IPS-18a (cell line): ENCODE measurements at regions not wholly inside any gene's neighbourhood (a gene's known extent, or its start where the extent isn't known, plus 50 kb on each side); places are given as distances from the start of the nearest gene placed in this dataset.

ENCODE experiments used
- H3K27ac ChIP-seq: one replicate; pipeline ENCODE4 v1.5.1; 2013; ENCODE audit warnings: low read length
- H3K27me3 ChIP-seq: one replicate; pipeline ENCODE4 v1.6.1; 2013; ENCODE audit warnings: mild to moderate bottlenecking, low read length; ENCODE audit not compliant: control insufficient read depth, insufficient read depth
- H3K36me3 ChIP-seq: one replicate; pipeline ENCODE4 v1.6.1; 2013; ENCODE audit warnings: low read depth, low read length; ENCODE audit not compliant: control insufficient read depth
- H3K4me1 ChIP-seq: one replicate; pipeline ENCODE4 v1.6.1; 2013; ENCODE audit warnings: low read depth, low read length; ENCODE audit not compliant: control insufficient read depth
- H3K4me3 ChIP-seq: one replicate; pipeline ENCODE4 v1.5.1; 2013; ENCODE audit warnings: low read length
- H3K9ac ChIP-seq: one replicate; pipeline ENCODE4 v1.6.1; 2013; ENCODE audit warnings: mild to moderate bottlenecking, low read length, moderate library complexity
- H3K9me3 ChIP-seq: one replicate; pipeline ENCODE4 v1.6.1; 2013; ENCODE audit warnings: low read depth, low read length; ENCODE audit not compliant: control insufficient read depth

DNA sequence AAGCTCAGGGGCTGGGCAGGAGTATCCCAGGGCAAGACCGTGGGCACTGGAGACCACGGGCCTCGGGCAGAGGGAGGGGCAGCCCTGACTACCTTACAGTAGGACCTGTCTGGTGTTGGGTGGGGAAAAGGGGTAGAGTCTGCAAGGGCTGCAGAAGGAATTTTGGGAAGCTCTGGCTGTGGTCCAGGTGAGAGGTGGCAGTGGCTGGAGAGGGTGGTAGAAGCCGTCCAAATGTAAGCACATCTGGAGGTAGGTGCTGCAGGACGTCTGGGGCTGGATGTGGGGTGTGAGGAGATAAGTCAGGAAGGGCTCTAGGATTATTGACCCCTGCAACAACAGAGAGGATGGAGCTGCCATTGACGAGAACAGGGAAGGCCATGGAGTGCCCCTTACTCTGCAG, 486.7 kb downstream of the EIPR1 start:
- Histone ChIP-seq H3K9me3 (no peaks in the 10 kb centered on the region), H3K4me3 (no peak overlapping the region), H3K36me3 (no peaks in the 10 kb centered on the region), H3K27me3 (no peaks in the 10 kb centered on the region), H3K4me1 (no peaks in the 10 kb centered on the region), H3K9ac (no peak overlapping the region), H3K27ac (no peak overlapping the region)

DNA sequence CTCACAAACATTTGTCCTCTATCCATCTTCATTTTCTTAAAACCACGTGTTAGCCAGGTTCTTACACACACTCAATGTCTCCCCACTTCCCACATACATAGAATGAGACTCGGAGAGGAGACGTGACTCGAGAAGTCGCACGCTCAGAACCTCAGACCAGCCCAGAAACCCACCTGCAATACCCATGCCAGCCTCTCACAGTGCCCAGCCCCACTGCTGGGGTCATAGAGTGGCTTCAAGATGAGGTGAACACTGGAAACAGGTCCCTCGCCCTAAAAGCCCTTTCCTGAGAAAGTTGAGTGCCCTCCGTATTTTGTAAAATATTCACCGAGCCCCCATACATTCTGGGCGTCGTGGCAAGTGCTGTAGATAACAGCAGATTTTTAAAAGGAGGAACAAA, 487.4 kb downstream of the EIPR1 start:
- H3K4me3 ChIP-seq, result no peak overlapping the region
- no peaks in the 10 kb centered on the region for H3K27me3 ChIP-seq
- no peaks in the 10 kb centered on the region for H3K36me3 ChIP-seq
- no peak overlapping the region for H3K9ac ChIP-seq
- H3K27ac ChIP-seq, result no peak overlapping the region
- H3K9me3 ChIP-seq, result no peaks in the 10 kb centered on the region
- H3K4me1 ChIP-seq, result no peaks in the 10 kb centered on the region

DNA sequence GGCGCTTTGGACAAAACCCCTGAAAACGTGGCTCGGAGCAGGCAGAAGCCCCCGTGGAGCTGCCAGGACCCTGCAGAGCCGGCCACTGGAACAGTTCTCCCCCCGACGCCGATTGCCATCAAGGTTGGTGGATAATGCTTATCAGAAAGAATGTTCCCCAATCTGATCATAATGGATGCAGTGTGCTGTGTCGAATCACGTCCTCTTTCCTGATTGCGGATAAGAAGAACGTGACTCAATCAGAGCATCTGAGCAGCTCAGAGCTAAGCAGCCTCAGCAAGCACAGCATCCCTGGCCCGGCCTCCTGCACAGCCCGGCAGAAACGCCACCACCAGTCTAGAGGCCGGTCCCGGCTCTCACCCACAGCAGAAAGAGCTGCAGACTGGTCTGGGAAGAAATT, 488.0 kb downstream of the EIPR1 start:
- no peaks in the 10 kb centered on the region for H3K27me3 ChIP-seq
- no peak overlapping the region for H3K27ac ChIP-seq
- no peaks in the 10 kb centered on the region for H3K36me3 ChIP-seq
- no peak overlapping the region for H3K4me3 ChIP-seq
- no peaks in the 10 kb centered on the region for H3K4me1 ChIP-seq
- H3K9ac ChIP-seq, result no peak overlapping the region
- H3K9me3 ChIP-seq, result no peaks in the 10 kb centered on the region

DNA sequence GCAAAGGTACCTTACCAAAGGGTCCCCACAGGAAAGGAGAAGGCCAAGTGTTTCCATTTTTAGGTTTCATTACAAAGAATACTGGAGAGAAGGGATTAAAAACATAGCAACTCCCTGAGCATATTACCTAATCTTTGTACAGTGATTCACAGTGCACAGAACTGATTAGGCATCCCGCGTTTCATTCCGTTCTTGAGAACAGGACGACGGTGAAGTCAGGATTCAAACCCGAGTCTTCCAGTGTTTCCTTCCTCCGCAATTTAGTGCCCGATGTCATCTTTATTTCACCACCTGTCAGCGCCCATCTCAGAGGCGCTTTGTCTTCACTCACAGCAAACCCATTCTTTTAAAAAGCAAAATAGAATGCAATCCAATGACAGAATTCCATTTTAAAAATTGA, 488.5 kb downstream of the EIPR1 start:
- Histone ChIP-seq H3K36me3 (no peaks in the 10 kb centered on the region), H3K27me3 (no peaks in the 10 kb centered on the region)

DNA sequence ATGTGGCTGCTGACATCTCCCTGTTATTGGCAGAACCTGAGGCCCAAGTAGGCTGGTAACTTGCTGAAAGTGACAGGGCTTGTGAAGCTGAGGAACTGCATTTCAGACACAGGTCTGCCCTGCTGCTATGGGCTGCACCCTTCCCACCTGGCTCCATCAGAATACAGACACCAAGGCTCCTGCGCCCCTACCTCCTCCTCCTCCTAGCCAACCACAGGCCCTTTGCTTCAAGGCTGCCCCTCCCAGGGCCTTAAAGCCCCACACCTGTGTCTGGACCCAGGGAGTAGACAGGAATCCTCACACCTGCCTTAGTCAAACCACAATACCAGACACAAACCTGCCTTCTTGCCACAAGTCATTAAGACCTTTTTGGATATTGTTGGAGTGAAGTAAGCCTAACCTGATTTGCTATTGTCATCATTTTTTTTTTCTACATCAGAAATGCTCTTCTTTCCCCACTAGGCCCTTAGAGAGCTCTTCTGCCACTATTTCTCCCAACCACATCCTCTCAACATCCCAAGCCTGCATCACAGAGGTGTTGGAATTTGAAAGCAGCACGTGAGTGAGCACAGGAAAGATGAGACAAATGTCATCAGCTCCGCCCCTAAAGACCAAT, 489.7 kb downstream of the EIPR1 start:
- no peak overlapping the region for H3K27ac ChIP-seq
- H3K27me3 ChIP-seq, result no peaks in the 10 kb centered on the region
- H3K4me3 ChIP-seq, result no peak overlapping the region
- no peak overlapping the region for H3K9ac ChIP-seq
- H3K4me1 ChIP-seq, result no peaks in the 10 kb centered on the region
- no peaks in the 10 kb centered on the region for H3K9me3 ChIP-seq
- no peaks in the 10 kb centered on the region for H3K36me3 ChIP-seq

More for the DNA sequence above, 488.5 kb downstream of the EIPR1 start:
- Histone ChIP-seq H3K4me3 (no peak overlapping the region), H3K27ac (no peak overlapping the region), H3K9ac (no peak overlapping the region), H3K9me3 (no peaks in the 10 kb centered on the region), H3K4me1 (no peaks in the 10 kb centered on the region)

DNA sequence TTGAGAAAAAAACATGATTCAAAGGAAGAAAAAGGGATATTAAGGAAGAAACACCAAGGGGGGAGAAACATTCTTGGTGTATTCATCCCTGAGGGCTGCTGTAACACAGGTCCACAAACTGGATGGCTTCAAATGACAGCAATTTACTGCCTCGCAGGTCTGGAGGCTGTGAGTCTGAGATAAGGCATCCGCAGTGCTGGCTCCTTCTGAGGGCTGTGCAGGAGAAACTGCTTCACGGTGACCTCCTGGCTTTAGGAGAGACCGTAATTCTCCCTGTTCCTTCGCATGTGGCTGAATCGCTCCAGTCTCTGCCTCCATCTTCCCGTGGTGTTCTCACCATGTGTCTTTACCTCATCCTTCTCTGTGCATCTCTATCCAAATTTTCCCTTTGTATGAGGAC, 490.7 kb downstream of the EIPR1 start:
- Histone ChIP-seq H3K27ac (no peak overlapping the region), H3K9me3 (no peaks in the 10 kb centered on the region), H3K27me3 (no peaks in the 10 kb centered on the region), H3K4me1 (no peaks in the 10 kb centered on the region), H3K9ac (no peak overlapping the region), H3K36me3 (no peaks in the 10 kb centered on the region), H3K4me3 (no peak overlapping the region)

DNA sequence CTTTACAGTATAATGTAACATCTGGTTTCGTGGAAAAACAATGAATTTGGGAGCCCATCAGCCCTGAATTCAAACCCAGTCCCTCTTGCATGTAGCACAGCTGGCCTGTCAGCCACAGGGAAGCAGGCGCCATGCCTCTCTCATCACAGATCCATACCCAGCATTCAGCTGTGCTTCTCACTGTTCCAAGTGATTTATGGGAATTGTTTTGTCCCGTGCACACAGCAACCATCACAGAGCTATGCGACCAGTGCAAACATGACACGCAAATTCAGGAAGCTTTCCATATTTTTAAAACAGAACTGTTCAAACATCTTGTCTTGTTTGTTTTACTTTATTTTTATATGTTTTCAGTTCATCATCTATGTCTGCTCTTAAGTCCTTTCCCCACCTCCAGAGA, 496.1 kb downstream of the EIPR1 start:
- Histone ChIP-seq H3K27ac (no peak overlapping the region), H3K9ac (no peak overlapping the region), H3K4me1 (peaks cover 1% of the 10 kb centered on the region), H3K9me3 (peaks cover 13% of the 10 kb centered on the region), H3K4me3 (no peak overlapping the region), H3K27me3 (no peaks in the 10 kb centered on the region), H3K36me3 (no peaks in the 10 kb centered on the region)

DNA sequence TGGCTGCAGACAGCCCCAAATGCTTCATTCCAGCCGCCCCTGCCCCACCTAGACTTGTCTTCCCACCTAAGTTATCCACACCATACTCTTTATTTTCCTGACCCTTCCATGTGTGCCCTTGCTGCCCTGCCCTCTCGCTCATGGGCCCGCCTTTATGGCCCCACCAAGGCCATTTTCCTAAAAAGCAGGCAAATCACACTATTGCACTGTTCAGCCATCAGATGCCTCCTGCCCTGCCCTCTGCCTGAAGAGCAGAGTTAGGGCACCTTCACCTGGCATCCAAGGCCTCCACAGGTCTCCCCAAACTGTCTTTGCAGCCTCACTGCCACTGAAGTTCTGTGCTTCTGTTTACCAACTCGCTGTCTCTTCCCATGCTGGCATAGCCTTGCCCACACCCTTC, 496.7 kb downstream of the EIPR1 start:
- Histone ChIP-seq H3K36me3 (no peaks in the 10 kb centered on the region), H3K9ac (no peak overlapping the region), H3K4me3 (no peak overlapping the region), H3K9me3 (peaks cover 13% of the 10 kb centered on the region), H3K27ac (no peak overlapping the region), H3K27me3 (no peaks in the 10 kb centered on the region), H3K4me1 (peaks cover 4% of the 10 kb centered on the region)

DNA sequence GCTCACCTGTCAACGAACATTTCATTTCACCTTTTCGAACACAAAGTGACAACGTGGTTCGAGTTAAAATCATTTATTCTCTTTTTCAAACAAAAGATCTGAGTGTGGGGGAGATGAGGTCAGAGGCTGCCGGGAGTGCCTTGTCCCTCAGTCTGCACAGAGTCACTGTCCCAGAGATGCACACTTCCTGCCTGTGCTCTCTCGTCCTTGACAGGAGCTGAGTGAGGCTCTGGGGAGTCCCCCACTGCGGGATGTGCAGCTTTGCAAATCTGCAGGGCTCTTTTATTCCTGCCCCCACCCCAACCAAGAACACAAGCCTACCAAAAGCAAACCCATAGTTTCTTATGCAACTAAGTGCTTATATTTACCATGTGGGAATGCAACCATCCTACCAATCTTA, 497.8 kb downstream of the EIPR1 start:
- Histone ChIP-seq H3K9me3 (peaks cover 13% of the 10 kb centered on the region), H3K4me3 (no peak overlapping the region), H3K9ac (no peak overlapping the region), H3K4me1 (peaks cover 4% of the 10 kb centered on the region), H3K27me3 (no peaks in the 10 kb centered on the region), H3K27ac (no peak overlapping the region), H3K36me3 (no peaks in the 10 kb centered on the region)

DNA sequence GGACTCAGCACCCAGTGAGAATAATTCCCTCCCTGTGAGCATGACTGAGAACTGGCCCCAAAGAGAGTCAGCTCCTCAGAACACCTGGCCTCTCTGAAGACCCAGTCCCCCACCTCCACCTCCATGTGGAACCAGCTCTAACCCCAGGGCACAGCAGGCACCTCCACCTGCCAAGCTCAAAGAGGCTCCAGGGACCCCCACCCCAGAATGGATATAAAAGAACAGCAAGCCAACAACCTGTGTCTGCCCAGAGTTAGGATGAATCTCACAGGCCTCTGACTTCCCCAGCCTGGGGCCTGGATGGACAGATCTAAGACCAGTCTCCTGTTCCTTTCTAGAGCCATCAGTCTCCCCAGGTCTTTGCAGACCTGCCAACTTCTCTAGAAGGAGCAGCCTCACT, 498.5 kb downstream of the EIPR1 start:
- peaks cover 4% of the 10 kb centered on the region for H3K4me1 ChIP-seq
- H3K9ac ChIP-seq, result no peak overlapping the region
- no peaks in the 10 kb centered on the region for H3K36me3 ChIP-seq
- peaks cover 13% of the 10 kb centered on the region for H3K9me3 ChIP-seq
- no peak overlapping the region for H3K27ac ChIP-seq
- no peaks in the 10 kb centered on the region for H3K27me3 ChIP-seq
- no peak overlapping the region for H3K4me3 ChIP-seq

DNA sequence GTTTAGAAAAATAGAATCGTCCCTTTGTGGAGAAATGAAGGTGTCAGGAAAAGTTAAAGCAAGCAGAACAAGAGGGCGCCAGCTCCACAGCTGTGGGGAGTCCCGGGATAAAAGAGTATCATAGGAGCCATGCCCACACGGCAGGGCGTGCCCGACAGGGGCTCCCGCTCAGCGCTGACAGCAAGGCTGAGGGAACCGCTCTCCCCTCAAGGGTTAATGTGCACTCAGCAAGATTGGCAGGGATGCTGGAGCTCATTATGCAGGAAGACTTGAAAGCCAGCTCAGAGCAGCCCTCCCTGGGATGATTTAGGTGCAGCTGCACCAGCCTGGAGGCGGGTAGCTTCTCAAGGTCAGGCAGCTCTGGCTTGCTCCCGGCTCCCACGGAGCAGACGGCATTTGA, 500.2 kb downstream of the EIPR1 start:
- Histone ChIP-seq H3K9me3 (peaks cover 13% of the 10 kb centered on the region), H3K27me3 (no peaks in the 10 kb centered on the region), H3K36me3 (no peaks in the 10 kb centered on the region), H3K4me1 (peaks cover 4% of the 10 kb centered on the region), H3K4me3 (no peak overlapping the region), H3K27ac (no peak overlapping the region), H3K9ac (no peak overlapping the region)

DNA sequence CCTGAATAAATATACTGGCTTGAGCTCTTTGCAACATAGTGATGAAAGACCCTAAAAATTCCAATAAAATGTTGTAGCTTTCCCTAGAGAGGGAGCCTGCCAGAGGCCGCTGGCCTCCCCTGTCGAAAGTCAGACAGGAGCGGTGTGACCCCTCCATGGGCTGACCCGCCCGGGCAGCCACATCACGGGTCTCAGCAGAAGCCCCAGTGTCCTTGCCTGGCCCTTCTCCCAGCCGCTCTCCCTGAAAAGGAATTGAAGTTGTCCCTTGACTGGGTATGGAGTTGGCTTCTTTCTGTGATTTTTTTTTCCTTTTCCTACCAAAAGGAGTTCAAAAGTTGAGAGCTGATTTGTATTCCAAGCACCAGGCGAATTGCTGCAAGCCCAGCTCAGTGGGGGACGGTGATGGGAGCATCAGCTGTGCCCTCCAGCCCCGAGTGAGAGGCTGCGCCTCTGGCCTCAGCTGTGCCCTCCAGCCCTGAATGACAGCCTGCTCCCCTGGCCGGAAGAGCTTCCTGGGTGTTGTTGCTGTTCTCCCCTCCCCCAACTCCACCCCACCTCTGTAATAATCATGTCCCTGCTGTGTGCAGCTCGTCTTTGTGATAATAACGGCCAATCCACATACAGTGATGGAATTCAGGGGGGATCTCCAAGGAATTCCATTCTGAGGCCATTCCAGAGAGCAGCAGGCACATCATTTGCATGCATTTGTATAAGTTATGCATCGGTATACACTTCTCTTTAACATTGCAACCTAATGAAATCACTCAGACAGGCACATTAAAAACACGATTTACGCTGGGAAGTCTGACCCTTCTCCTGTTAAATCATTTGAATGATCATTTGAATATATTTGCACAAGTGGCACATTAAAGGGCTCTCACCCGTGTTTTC, 501.0 kb downstream of the EIPR1 start:
- H3K9me3 ChIP-seq, result peaks cover 13% of the 10 kb centered on the region
- H3K36me3 ChIP-seq, result no peaks in the 10 kb centered on the region
- H3K4me1 ChIP-seq, result peaks cover 4% of the 10 kb centered on the region
- H3K4me3 ChIP-seq, result no peak overlapping the region
- no peak overlapping the region for H3K9ac ChIP-seq
- no peaks in the 10 kb centered on the region for H3K27me3 ChIP-seq
- H3K27ac ChIP-seq, result no peak overlapping the region
